H1 (cell line): ENCODE measurements at regions not wholly inside any gene's neighbourhood (a gene's known extent, or its start where the extent isn't known, plus 50 kb on each side); places are given as distances from the start of the nearest gene placed in this dataset.

ENCODE experiments used
- CTCF ChIP-seq, 3 experiments: IDR thresholded peaks; 1 replicate in 2 of 3; 2 replicates in 1 of 3; pipeline versions ENCODE4 v1.5.1 to v1.6.1; 2011; ENCODE audit warnings: low read length in 3 of 3, mild to moderate bottlenecking in 3 of 3, inconsistent platforms in 2 of 3, low read depth in 1 of 3, moderate library complexity in 1 of 3; ENCODE audit not compliant: insufficient read depth in 1 of 3; ENCODE audit errors: control extremely low read depth in 1 of 3
- MAFK ChIP-seq: IDR thresholded peaks from 2 replicates; pipeline ENCODE4 v1.6.1; 2012; ENCODE audit warnings: low read depth, mild to moderate bottlenecking, improper control_type of control experiment, low read length
- RNF2 ChIP-seq: fragments of 200-900, 300-1000 bp; sonication (generic); IDR thresholded peaks from 2 replicates; pipeline ENCODE4 v1.7.1; 2016; ENCODE audit warnings: borderline replicate concordance, low read depth, mild to moderate bottlenecking, antibody characterized with exemption, low read length; ENCODE audit not compliant: poor library complexity, severe bottlenecking; ENCODE audit errors: missing control alignments

GRCh38 chr2:207446653-207447052, 83.1 kb upstream of the CREB1 start (continued):
- TF ChIP-seq CTCF (IDR thresholded peaks at IDR 0.05; ENCODE audit: control extremely low read depth in 1 of 3, insufficient read depth in 1 of 3, low read depth in 1 of 3, low read length in 3 of 3) = no peak
- TF ChIP-seq MAFK = no peak
- TF ChIP-seq RNF2 = no peak
